Calu3 (cell line): ENCODE measurements at regions not wholly inside any gene's neighbourhood (a gene's known extent, or its start where the extent isn't known, plus 50 kb on each side); places are given as distances from the start of the nearest gene placed in this dataset.
"Not testable (repeated sequence)": the region's sequence is repeated elsewhere in the genome, so short reads cannot be mapped to it uniquely, and the experiment has no call there.

Experiments
- BruUV-seq: library from RNA; stranded (reverse); fragments of 400-500 nt; replicated peaks from 2 replicates; lab custom pipeline; 2021; lab: Mats Ljungman, UMichigan
- CTCF ChIA-PET: fragments of 300-600 bp; sonication (Branson Sonifier 250); formaldehyde crosslinking; loops from one replicate; lab custom pipeline; 2022; ENCODE audit warnings: antibody characterized with exemption; lab: Charles Lee
- DNase-seq: peaks from one replicate; pipeline ENCODE4 v3.0.0; 2022
- H3K27ac Mint-ChIP-seq: one replicate; pipeline ENCODE4 v1.8.0; 2022; ENCODE audit warnings: mixed read lengths; ENCODE audit not compliant: unreplicated experiment
- H3K27me3 Mint-ChIP-seq: one replicate; pipeline ENCODE4 v1.8.0; 2022; ENCODE audit warnings: mixed read lengths; ENCODE audit not compliant: unreplicated experiment
- H3K36me3 Mint-ChIP-seq: one replicate; pipeline ENCODE4 v1.8.0; 2022; ENCODE audit warnings: mild to moderate bottlenecking, moderate library complexity, mixed read lengths; ENCODE audit not compliant: insufficient read depth, unreplicated experiment
- H3K4me1 Mint-ChIP-seq: one replicate; pipeline ENCODE4 v1.8.0; 2022; ENCODE audit warnings: mild to moderate bottlenecking, low read depth, mixed read lengths; ENCODE audit not compliant: unreplicated experiment
- H3K4me3 Mint-ChIP-seq: one replicate; pipeline ENCODE4 v1.8.0; 2022; ENCODE audit warnings: mild to moderate bottlenecking, low read depth, moderate library complexity, mixed read lengths; ENCODE audit not compliant: unreplicated experiment
- H3K9me3 Mint-ChIP-seq: one replicate; pipeline ENCODE4 v1.8.0; 2022; ENCODE audit warnings: low read depth, mixed read lengths; ENCODE audit not compliant: unreplicated experiment
- intact Hi-C: fragments of 100-400 bp; cut with micrococcal nuclease; formaldehyde crosslinking; loops from one replicate; pipeline ENCODE4 v1.10.0; 2022; ENCODE audit not compliant: unreplicated experiment
- TF ChIP-seq, protein P1 (sequence below): fragments of 200-600 bp; IDR thresholded peaks from one replicate; pipeline ENCODE4 v1.8.0; 2022; ENCODE audit warnings: antibody characterized with exemption; ENCODE audit not compliant: unreplicated experiment

DNA sequence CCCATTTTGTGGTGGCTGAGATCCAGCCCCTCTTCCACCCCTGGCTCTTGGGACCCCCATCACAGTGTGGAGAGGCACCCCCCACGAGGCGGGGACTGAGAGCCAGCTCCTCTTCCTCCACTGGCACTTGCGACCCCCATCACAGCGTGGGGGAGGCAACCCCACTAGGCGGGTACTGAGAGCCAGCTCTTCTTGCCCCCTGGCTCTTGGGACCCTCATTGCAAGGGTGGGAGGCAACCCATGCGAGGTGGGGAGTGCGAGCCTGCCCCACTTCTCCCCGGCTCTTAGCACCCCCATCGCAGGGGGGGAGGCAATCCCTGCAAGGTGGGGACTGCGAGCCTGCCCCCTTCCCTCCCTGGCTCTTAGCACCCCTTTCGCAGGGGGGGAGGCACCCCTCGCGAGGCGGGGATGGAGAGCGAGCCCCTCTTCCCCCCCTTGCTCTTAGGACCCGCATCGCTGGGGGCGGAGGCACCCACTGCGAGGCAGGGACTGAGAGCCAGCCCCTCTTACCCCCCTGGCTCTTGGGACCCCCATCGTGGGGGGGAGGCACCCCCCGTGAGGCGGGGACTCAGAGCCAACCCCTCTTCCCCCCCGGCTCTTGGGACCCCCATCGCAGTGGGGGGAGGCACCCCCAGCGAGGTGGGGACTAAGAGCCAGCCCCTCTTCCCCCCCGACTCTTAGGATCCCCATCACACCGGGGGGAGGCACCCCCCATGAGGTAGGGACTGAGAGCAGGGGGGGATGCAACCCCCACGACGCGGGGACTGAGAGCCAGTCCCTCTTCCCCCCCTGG, 364.6 kb upstream of the SPRY2 start:
- Mint-ChIP-seq H3K9me3 (no peaks in the 10 kb centered on the region), H3K4me3 (no peak overlapping the region), H3K36me3 (no peaks in the 10 kb centered on the region), H3K27ac (no peak overlapping the region), H3K27me3 (no peaks in the 10 kb centered on the region), H3K4me1 (no peaks in the 10 kb centered on the region)
- no peak for DNase-seq
- CTCF ChIA-PET = no interaction called here
- TF ChIP-seq, protein P1, sequence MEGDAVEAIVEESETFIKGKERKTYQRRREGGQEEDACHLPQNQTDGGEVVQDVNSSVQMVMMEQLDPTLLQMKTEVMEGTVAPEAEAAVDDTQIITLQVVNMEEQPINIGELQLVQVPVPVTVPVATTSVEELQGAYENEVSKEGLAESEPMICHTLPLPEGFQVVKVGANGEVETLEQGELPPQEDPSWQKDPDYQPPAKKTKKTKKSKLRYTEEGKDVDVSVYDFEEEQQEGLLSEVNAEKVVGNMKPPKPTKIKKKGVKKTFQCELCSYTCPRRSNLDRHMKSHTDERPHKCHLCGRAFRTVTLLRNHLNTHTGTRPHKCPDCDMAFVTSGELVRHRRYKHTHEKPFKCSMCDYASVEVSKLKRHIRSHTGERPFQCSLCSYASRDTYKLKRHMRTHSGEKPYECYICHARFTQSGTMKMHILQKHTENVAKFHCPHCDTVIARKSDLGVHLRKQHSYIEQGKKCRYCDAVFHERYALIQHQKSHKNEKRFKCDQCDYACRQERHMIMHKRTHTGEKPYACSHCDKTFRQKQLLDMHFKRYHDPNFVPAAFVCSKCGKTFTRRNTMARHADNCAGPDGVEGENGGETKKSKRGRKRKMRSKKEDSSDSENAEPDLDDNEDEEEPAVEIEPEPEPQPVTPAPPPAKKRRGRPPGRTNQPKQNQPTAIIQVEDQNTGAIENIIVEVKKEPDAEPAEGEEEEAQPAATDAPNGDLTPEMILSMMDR = no peak
- intact Hi-C loops = no loop called here
- no TSS peak for BruUV-seq

DNA sequence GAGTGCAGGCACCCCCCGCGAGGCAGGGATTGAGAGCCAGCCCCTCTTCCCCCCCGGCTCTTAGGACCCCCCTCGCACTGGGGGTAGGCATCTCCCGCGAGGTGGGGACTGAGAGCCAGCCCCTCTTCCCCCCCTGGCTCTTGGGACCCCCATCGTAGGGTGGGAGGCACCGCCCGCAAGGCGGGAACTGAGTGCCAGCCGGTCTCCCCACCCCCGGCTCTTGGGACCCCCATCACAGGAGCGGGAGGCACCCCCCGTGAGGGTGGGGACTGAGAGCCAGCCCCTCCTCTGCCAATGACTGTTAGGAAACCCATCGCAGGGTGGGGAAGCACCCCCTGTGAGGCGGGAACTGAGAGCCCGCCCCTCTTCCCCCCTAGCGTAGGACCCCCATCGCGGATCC, 363.4 kb upstream of the SPRY2 start:
- Mint-ChIP-seq H3K4me1 (no peaks in the 10 kb centered on the region), H3K4me3 (no peak overlapping the region), H3K9me3 (no peaks in the 10 kb centered on the region), H3K27me3 (no peaks in the 10 kb centered on the region), H3K36me3 (no peaks in the 10 kb centered on the region), H3K27ac (no peak overlapping the region)
- intact Hi-C loops = no loop called here
- TF ChIP-seq, protein P1 = no peak
- BruUV-seq = no TSS peak
- DNase-seq = no peak
- CTCF ChIA-PET = no interaction called here

DNA sequence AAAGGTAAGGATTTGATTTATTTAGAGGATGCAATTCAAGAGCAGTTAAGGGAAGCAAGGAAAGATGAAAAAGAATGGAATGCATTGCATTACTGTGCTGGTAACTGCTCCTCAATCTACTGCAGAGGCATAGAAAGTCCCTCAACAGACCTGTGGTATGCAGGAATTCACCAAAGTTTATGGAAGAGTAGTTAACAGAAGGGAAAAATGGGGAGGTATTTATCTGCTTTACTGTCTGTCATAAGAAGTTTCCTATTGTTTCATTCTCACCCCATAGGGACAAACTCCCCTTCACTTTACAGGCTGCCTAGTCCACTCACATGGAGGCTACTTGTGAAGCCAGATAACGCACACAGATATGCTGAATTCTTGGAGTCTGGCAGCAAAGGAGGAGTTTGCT, 354.9 kb upstream of the SPRY2 start:
- intact Hi-C loops = no loop called here

DNA sequence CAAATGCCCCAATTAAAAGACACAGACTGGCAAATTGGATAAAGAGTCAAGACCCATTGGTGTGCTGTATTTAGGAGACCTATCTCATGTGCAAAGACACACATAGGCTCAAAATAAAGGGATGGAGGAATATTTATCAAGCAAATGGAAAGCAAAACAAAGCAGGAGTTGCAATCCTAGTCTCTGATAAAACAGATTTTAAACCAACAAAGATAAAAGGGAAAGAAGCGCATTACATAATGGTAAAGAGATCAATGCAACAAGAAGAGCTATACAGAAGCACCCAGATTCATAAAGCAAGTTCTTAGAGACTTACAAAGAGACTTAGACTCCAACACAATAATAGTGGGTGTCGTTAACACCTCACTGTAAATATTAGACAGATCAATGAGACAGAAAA, 350.9 kb upstream of the SPRY2 start:
- intact Hi-C loops, H3K4me3 Mint-ChIP-seq, BruUV-seq, H3K27me3 Mint-ChIP-seq, H3K36me3 Mint-ChIP-seq, H3K27ac Mint-ChIP-seq, CTCF ChIA-PET, DNase-seq, H3K4me1 Mint-ChIP-seq, H3K9me3 Mint-ChIP-seq: not testable (repeated sequence)

More for the DNA sequence above, 354.9 kb upstream of the SPRY2 start:
- no peak for DNase-seq
- Mint-ChIP-seq H3K9me3 (peaks cover 4% of the 10 kb centered on the region), H3K27me3 (no peaks in the 10 kb centered on the region), H3K4me1 (no peaks in the 10 kb centered on the region), H3K36me3 (no peaks in the 10 kb centered on the region), H3K27ac (no peak overlapping the region), H3K4me3 (no peak overlapping the region)
- no TSS peak for BruUV-seq
- CTCF ChIA-PET = no interaction called here
- TF ChIP-seq, protein P1 = no peak

DNA sequence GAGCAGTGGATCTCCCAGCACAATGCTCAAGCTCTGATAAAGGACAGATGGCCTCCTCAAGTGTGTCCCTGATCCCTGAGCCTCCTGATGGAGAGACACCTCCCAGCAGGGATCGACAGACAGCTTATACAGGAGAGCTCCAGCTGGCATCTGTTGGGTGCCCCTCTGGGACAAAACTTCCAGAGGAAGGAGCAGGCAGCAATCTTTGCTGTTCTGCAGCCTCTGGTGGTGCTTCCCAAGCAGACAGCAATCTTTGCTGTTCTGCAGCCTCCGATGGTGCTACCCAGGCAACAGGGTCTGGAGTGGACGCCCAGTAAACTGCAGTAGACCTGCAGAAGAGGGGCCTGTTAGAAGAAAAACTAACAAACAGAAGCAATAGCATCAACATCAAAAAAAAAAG, 349.3 kb upstream of the SPRY2 start:
- Mint-ChIP-seq H3K36me3 (no peaks in the 10 kb centered on the region), H3K27ac (no peak overlapping the region), H3K27me3 (no peaks in the 10 kb centered on the region), H3K9me3 (peaks cover 4% of the 10 kb centered on the region), H3K4me1 (no peaks in the 10 kb centered on the region), H3K4me3 (no peak overlapping the region)
- CTCF ChIA-PET = no interaction called here
- intact Hi-C loops = no loop called here
- DNase-seq = no peak
- TF ChIP-seq, protein P1 = no peak
- BruUV-seq = no TSS peak
